Fibroblast of the conjunctiva (primary cell): ENCODE measurements at regions not wholly inside any gene's neighbourhood (a gene's known extent, or its start where the extent isn't known, plus 50 kb on each side); places are given as distances from the start of the nearest gene placed in this dataset.

ENCODE experiments used
- DNase-seq: peaks from one replicate; pipeline ENCODE4 v3.0.0-alpha.2; 2010; ENCODE audit warnings: low read depth

GRCh38 chrX:120692319-120692718 lies 62.5 kb upstream of the C1GALT1C1 start:
- no peak for DNase-seq

- DNase-seq = no peak
Measured at GRCh38 chrX:120690941-120691340, 61.1 kb upstream of the C1GALT1C1 start.

- peak; percentile 22 for DNase-seq
Measured at GRCh38 chrX:120690344-120690743, 60.5 kb upstream of the C1GALT1C1 start.

- no peak for DNase-seq
Measured at GRCh38 chrX:120680090-120680489, 50.2 kb upstream of the C1GALT1C1 start.
